Neural cell (in vitro differentiated cells): ENCODE measurements at regions not wholly inside any gene's neighbourhood (a gene's known extent, or its start where the extent isn't known, plus 50 kb on each side); places are given as distances from the start of the nearest gene placed in this dataset.

ENCODE experiments used
- H2AFZ ChIP-seq: fragments of 200-600, 300-800 bp; sonication (generic), shearing (Covaris generic); 2 replicates; pipeline ENCODE4 v1.6.0; 2014; ENCODE audit warnings: low read depth, mild to moderate bottlenecking, antibody characterized with exemption, low read length, moderate library complexity
- H3F3A ChIP-seq: fragments of 200-600 bp; shearing (Covaris generic); 2 replicates; pipeline ENCODE4 v1.6.1; 2016; ENCODE audit warnings: mild to moderate bottlenecking, moderate library complexity, mixed read lengths, antibody characterized with exemption, low read length; ENCODE audit not compliant: insufficient read depth, poor library complexity, severe bottlenecking
- H3K27ac ChIP-seq: fragments of 200-600, 300-800 bp; sonication (generic), shearing (Covaris generic); 2 replicates; pipeline ENCODE4 v1.5.1; 2014; ENCODE audit warnings: mild to moderate bottlenecking, low read length, moderate library complexity
- H3K27me3 ChIP-seq: fragments of 300-800, 200-600 bp; sonication (generic), shearing (Covaris generic); 2 replicates; pipeline ENCODE4 v1.6.0; 2014; ENCODE audit warnings: mild to moderate bottlenecking, low read depth, low read length, moderate library complexity; ENCODE audit not compliant: insufficient read depth
- H3K36me3 ChIP-seq: fragments of 300-800, 200-600 bp; sonication (generic), shearing (Covaris generic); 2 replicates; pipeline ENCODE4 v1.5.1; 2014; ENCODE audit warnings: mild to moderate bottlenecking, antibody characterized with exemption, low read length, moderate library complexity; ENCODE audit not compliant: insufficient read depth
- H3K4me2 ChIP-seq: fragments of 300-800, 200-600 bp; sonication (generic), shearing (Covaris generic); 2 replicates; pipeline ENCODE4 v1.6.0; 2014; ENCODE audit warnings: mild to moderate bottlenecking, low read length
- H3K4me3 ChIP-seq: fragments of 300-800, 200-600 bp; sonication (generic), shearing (Covaris generic); 2 replicates; pipeline ENCODE4 v1.5.1; 2014; ENCODE audit warnings: mild to moderate bottlenecking, low read length, moderate library complexity
- H3K79me2 ChIP-seq: fragments of 200-600 bp; shearing (Covaris generic); replicated peaks from 2 replicates; pipeline ENCODE4 v1.6.0; 2014; ENCODE audit warnings: mild to moderate bottlenecking, low read length, moderate library complexity; ENCODE audit not compliant: insufficient read depth
- H3K9ac ChIP-seq: fragments of 300-800, 200-600 bp; sonication (generic), shearing (Covaris generic); 2 replicates; pipeline ENCODE4 v1.6.1; 2016; ENCODE audit warnings: mild to moderate bottlenecking, low read length, mixed read lengths
- H3K9me2 ChIP-seq: fragments of 200-600 bp; shearing (Covaris generic); 2 replicates; pipeline ENCODE4 v1.6.1; 2016; ENCODE audit warnings: mild to moderate bottlenecking, low read length, mixed read lengths; ENCODE audit not compliant: insufficient read depth
- H3K9me3 ChIP-seq: fragments of 200-600, 300-800 bp; sonication (generic), shearing (Covaris generic); 2 replicates; pipeline ENCODE4 v1.6.1; 2016; ENCODE audit warnings: mild to moderate bottlenecking, mixed run types, low read length, moderate library complexity, mixed read lengths
- H4K20me1 ChIP-seq: fragments of 200-600 bp; shearing (Covaris generic); 2 replicates; pipeline ENCODE4 v1.6.1; 2016; ENCODE audit warnings: mild to moderate bottlenecking, mixed run types; ENCODE audit not compliant: insufficient read depth
- CTCF ChIP-seq: fragments of 450-650 bp; IDR thresholded peaks from 2 replicates; pipeline ENCODE4 v1.5.1; 2014; ENCODE audit warnings: antibody characterized with exemption, mild to moderate bottlenecking, moderate library complexity; ENCODE audit not compliant: poor library complexity, severe bottlenecking
- EP300 ChIP-seq: fragments of 450-650 bp; conservative IDR thresholded peaks from 2 replicates; pipeline ENCODE4 v1.6.1; 2014; ENCODE audit warnings: antibody characterized with exemption, mild to moderate bottlenecking, moderate library complexity; ENCODE audit not compliant: poor library complexity, severe bottlenecking
- EZH2 ChIP-seq: fragments of 200-600, 300-800 bp; shearing (Covaris generic), sonication (generic); IDR thresholded peaks from 2 replicates; pipeline ENCODE4 v1.6.1; 2014; ENCODE audit warnings: antibody characterized with exemption, low read length, borderline replicate concordance, mild to moderate bottlenecking; ENCODE audit not compliant: insufficient read depth, poor library complexity, severe bottlenecking
- MXI1 ChIP-seq: fragments of 450-650 bp; conservative IDR thresholded peaks from 2 replicates; pipeline ENCODE4 v1.6.1; 2014; ENCODE audit warnings: antibody characterized with exemption, mild to moderate bottlenecking; ENCODE audit not compliant: poor library complexity, severe bottlenecking
- POLR2AphosphoS5 ChIP-seq: IDR thresholded peaks from 2 replicates; pipeline ENCODE4 v1.6.1; 2012
- RAD21 ChIP-seq: fragments of 450-650 bp; conservative IDR thresholded peaks from 2 replicates; pipeline ENCODE4 v1.6.1; 2014; ENCODE audit warnings: antibody characterized with exemption, mild to moderate bottlenecking, moderate library complexity
- REST ChIP-seq: IDR thresholded peaks from 2 replicates; pipeline ENCODE4 v1.6.1; 2012; ENCODE audit warnings: borderline replicate concordance
- SMC3 ChIP-seq: fragments of 450-650 bp; conservative IDR thresholded peaks from 2 replicates; pipeline ENCODE4 v1.6.1; 2014; ENCODE audit warnings: antibody characterized with exemption, mild to moderate bottlenecking, moderate library complexity; ENCODE audit not compliant: poor library complexity
- TAF1 ChIP-seq: IDR thresholded peaks from 2 replicates; pipeline ENCODE4 v1.6.1; 2012; ENCODE audit warnings: low read depth

- H2AFZ ChIP-seq, result no peak overlapping the region
- no peaks in the 10 kb centered on the region for H3K36me3 ChIP-seq
- no peaks in the 10 kb centered on the region for H3K79me2 ChIP-seq
- H3K4me3 ChIP-seq, result no peak overlapping the region
- H3K27ac ChIP-seq, result no peak overlapping the region
- H3K4me2 ChIP-seq, result no peak overlapping the region
- H3K9ac ChIP-seq, result no peak overlapping the region
- no peaks in the 10 kb centered on the region for H3K9me3 ChIP-seq
- H3K9me2 ChIP-seq, result no peaks in the 10 kb centered on the region
- TF ChIP-seq EP300, result peak; percentile 65
- no peak for TF ChIP-seq EZH2
- no peak for TF ChIP-seq SMC3
- TF ChIP-seq TAF1, result no peak
- TF ChIP-seq MXI1, result no peak
- no peak for TF ChIP-seq REST
- peak; percentile 39 for TF ChIP-seq RAD21
- TF ChIP-seq CTCF, result peak; percentile 48
- peak; percentile 37 for TF ChIP-seq POLR2AphosphoS5
- no peaks in the 10 kb centered on the region for H3F3A ChIP-seq
- no peaks in the 10 kb centered on the region for H3K27me3 ChIP-seq
- no peaks in the 10 kb centered on the region for H4K20me1 ChIP-seq
Measured at GRCh38 chr3:176208915-176209314, 988.4 kb downstream of the TBL1XR1 start.

GRCh38 chr3:176208283-176208682 is 989.0 kb downstream of the TBL1XR1 start:
- Histone ChIP-seq H3K79me2 (no peaks in the 10 kb centered on the region), H3K9me2 (no peaks in the 10 kb centered on the region), H3K9ac (no peak overlapping the region), H3F3A (no peaks in the 10 kb centered on the region), H3K4me3 (no peak overlapping the region), H4K20me1 (no peaks in the 10 kb centered on the region), H3K27me3 (no peaks in the 10 kb centered on the region), H3K27ac (no peak overlapping the region), H3K9me3 (no peaks in the 10 kb centered on the region), H3K4me2 (no peak overlapping the region), H2AFZ (no peak overlapping the region), H3K36me3 (no peaks in the 10 kb centered on the region)
- TF ChIP-seq POLR2AphosphoS5 (no peak), EP300 (no peak), CTCF (no peak), TAF1 (no peak), EZH2 (no peak), SMC3 (no peak), RAD21 (no peak), REST (no peak), MXI1 (no peak)
